Ovary (tissue), 7 donors: ENCODE measurements at regions not wholly inside any gene's neighbourhood (a gene's known extent, or its start where the extent isn't known, plus 50 kb on each side); places are given as distances from the start of the nearest gene placed in this dataset.

Source experiments
- DNase-seq, 5 donors: peaks; one replicate each; pipeline ENCODE4 v3.0.0-alpha.2; 2019 to 2020
- H3K27ac ChIP-seq, 2 donors: fragments of 200-600 bp; one replicate each; pipeline versions ENCODE4 v1.5.1 to v1.8.0; 2019 to 2022
- H3K27me3 ChIP-seq: fragments of 200-600 bp; one replicate; pipeline ENCODE4 v1.8.0; 2022
- H3K36me3 ChIP-seq: fragments of 200-600 bp; sonication (generic); one replicate; pipeline ENCODE4 v1.5.1; 2019
- H3K4me1 ChIP-seq: one replicate; pipeline ENCODE4 v1.8.1; 2013; ENCODE audit warnings: mild to moderate bottlenecking, moderate library complexity; ENCODE audit not compliant: insufficient read depth
- H3K4me3 ChIP-seq: fragments of 200-600 bp; sonication (generic); one replicate; pipeline ENCODE4 v1.5.1; 2017
- H3K9me3 ChIP-seq, 2 donors: fragments of 200-600 bp in 1 of 2; sonication (generic) in 1 of 2; one replicate each; pipeline versions ENCODE4 v1.5.1 to v1.8.1; 2013 to 2019; ENCODE audit warnings: mild to moderate bottlenecking in 1 of 2, moderate library complexity in 1 of 2
- EP300 ChIP-seq: sonication (generic); formaldehyde crosslinking; IDR thresholded peaks from one replicate; pipeline ENCODE4 v1.6.1; 2017; ENCODE audit warnings: antibody characterized with exemption
- POLR2A ChIP-seq: fragments of 450-650 bp; IDR thresholded peaks from one replicate; pipeline ENCODE4 v1.6.1; 2017; ENCODE audit warnings: antibody characterized with exemption, mild to moderate bottlenecking, moderate library complexity
- WGBS, 3 donors: extraction: QIAGEN DNeasy Blood & Tissue Kit in 1 of 3; methylation state at CpG; one replicate each; pipeline versions ENCODE4 v1.1.5 to v1.1.7; 2013 to 2017; 5-methylcytosine and 5-hydroxymethylcytosine counted together
- intact Hi-C, 4 donors: fragments of 100-400 bp; cut with DNase I; formaldehyde crosslinking; loops; one replicate each; pipeline versions ENCODE4 v1.11.0 to v1.15.1; 2022 to 2023
- TF ChIP-seq, protein P1 (sequence below), 3 donors: fragments of 450-650 bp in 2 of 3; fragments of 200-600 bp in 1 of 3; IDR thresholded peaks; one replicate each; pipeline versions ENCODE4 v1.5.1 to v1.8.0; 2016 to 2022; ENCODE audit warnings: antibody characterized with exemption in 3 of 3, mild to moderate bottlenecking in 1 of 3
- donor health status: DM: no; HTN: no; CAD: no; lungs with moderate emphysema.
- donor health status: DM: no; HTN: no; CAD: no.
- donor health status: Bipolar disorder and iron deficiency.
- donor health status: DM: no; HTN: no; CAD: no.
- donor health status: DM: yes; HTN: yes; CAD: no.

GRCh38 chr12:113670742-113671141 lies 199.1 kb upstream of the LHX5 start:
- intact Hi-C loops = no loop called here

DNA sequence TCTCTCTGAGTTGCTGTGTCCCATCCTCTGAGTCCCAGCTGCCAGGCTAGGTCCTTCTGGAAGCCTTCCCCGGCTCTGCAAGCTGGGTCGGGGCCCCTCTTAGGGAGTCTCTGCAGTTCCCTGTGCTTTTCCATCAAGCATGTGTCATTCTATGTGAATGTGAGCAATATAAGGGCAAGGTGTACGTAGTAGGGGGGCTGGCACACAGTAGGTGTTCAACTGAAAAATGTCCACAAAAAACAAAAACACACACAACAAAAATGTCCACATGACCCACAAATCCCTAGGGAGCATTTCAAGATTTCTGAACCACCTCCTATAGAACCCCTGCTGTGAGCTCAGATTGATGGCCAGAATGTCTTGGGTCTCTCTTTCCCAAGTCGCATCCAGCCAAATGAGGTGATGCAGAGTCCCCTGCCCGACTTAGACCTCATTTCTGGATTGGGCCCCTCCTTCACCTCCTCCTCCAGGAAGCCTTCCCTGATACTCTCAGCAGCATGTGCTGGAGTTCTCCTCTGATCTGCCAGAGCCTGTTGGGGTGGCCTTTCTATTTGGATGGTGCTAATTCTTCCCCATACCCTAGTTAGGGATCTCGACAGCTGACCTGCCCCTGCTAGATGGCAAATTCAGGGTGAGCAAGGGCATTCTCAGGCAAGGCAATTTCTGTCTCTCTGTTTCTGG lies 196.1 kb upstream of the LHX5 start:
- TF ChIP-seq EP300 = no peak
- no peak for TF ChIP-seq POLR2A
- TF ChIP-seq, protein P1, sequence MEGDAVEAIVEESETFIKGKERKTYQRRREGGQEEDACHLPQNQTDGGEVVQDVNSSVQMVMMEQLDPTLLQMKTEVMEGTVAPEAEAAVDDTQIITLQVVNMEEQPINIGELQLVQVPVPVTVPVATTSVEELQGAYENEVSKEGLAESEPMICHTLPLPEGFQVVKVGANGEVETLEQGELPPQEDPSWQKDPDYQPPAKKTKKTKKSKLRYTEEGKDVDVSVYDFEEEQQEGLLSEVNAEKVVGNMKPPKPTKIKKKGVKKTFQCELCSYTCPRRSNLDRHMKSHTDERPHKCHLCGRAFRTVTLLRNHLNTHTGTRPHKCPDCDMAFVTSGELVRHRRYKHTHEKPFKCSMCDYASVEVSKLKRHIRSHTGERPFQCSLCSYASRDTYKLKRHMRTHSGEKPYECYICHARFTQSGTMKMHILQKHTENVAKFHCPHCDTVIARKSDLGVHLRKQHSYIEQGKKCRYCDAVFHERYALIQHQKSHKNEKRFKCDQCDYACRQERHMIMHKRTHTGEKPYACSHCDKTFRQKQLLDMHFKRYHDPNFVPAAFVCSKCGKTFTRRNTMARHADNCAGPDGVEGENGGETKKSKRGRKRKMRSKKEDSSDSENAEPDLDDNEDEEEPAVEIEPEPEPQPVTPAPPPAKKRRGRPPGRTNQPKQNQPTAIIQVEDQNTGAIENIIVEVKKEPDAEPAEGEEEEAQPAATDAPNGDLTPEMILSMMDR (IDR thresholded peaks at IDR 0.05) = no peak
- intact Hi-C loops = no loop called here
- Histone ChIP-seq H3K36me3 (no peaks in the 10 kb centered on the region), H3K9me3 (no peaks in the 10 kb centered on the region), H3K27ac (no peak overlapping the region), H3K4me1 (no peaks in the 10 kb centered on the region), H3K27me3 (no peaks in the 10 kb centered on the region), H3K4me3 (no peak overlapping the region)
- no peak for DNase-seq
- WGBS, 3 donors = 38 to 48% (median 44%) methylated on average over 6 of the region's 6 CpGs

More at GRCh38 chr12:113670742-113671141, 199.1 kb upstream of the LHX5 start:
- WGBS, 3 donors = 50 to 74% (median 66%) methylated on average over 1 of the region's 1 CpG
- H3K27me3 ChIP-seq = no peaks in the 10 kb centered on the region
- no peak for DNase-seq
- H3K4me3 ChIP-seq = no peak overlapping the region
- no peaks in the 10 kb centered on the region for H3K4me1 ChIP-seq
- TF ChIP-seq POLR2A (no peak), EP300 (no peak)
- TF ChIP-seq, protein P1 (IDR thresholded peaks at IDR 0.05) = no peak
- no peaks in the 10 kb centered on the region for H3K36me3 ChIP-seq
- H3K9me3 ChIP-seq = no peaks in the 10 kb centered on the region
- H3K27ac ChIP-seq = no peak overlapping the region

DNA sequence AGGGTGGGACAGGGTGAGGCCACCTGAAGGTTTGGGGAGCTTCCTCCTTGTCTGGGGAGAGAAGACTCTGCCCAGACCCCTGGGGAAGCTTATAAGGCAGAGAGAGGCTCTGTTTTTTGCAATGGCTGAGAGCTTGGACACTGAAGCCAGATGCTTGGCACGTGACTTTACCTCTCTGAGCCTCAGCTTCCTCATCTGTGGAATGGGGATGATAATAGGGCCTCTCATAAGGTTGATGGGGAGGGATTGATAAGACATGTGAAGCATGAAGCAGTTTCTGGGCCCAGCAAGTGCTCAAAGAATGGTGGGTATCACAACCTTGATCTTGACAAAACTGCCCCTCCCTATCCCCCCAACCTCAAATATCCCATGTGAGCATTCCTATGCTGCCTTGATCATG lies 195.4 kb upstream of the LHX5 start:
- DNase-seq = no peak
- no peak for TF ChIP-seq EP300
- TF ChIP-seq, protein P1 (IDR thresholded peaks at IDR 0.05) = no peak
- TF ChIP-seq POLR2A = no peak
- Histone ChIP-seq H3K36me3 (no peaks in the 10 kb centered on the region), H3K4me1 (no peaks in the 10 kb centered on the region), H3K4me3 (no peak overlapping the region), H3K27ac (no peak overlapping the region), H3K27me3 (no peaks in the 10 kb centered on the region), H3K9me3 (no peaks in the 10 kb centered on the region)
- intact Hi-C loops = no loop called here
- WGBS, 3 donors = 60 to 71% (median 63%) methylated on average over 1 of the region's 1 CpG

GRCh38 chr12:113666223-113666622 lies 194.6 kb upstream of the LHX5 start:
- no peaks in the 10 kb centered on the region for H3K27me3 ChIP-seq

More at GRCh38 chr12:113666223-113666622, 194.6 kb upstream of the LHX5 start:
- no peaks in the 10 kb centered on the region for H3K36me3 ChIP-seq
- H3K27ac ChIP-seq = no peak overlapping the region
- 56 to 61% (median 57%) methylated on average over 6 of the region's 6 CpGs for WGBS, 3 donors
- H3K9me3 ChIP-seq = no peaks in the 10 kb centered on the region
- intact Hi-C loops = no loop called here
- H3K4me3 ChIP-seq = no peak overlapping the region
- DNase-seq = no peak
- TF ChIP-seq, protein P1 (IDR thresholded peaks at IDR 0.05) = no peak
- TF ChIP-seq EP300 (no peak), POLR2A (no peak)
- H3K4me1 ChIP-seq = no peaks in the 10 kb centered on the region
